ENCODE measurements at regions not wholly inside any gene's neighbourhood (a gene's known extent, or its start where the extent isn't known, plus 50 kb on each side); places are given as distances from the start of the nearest gene placed in this dataset.

DNA sequence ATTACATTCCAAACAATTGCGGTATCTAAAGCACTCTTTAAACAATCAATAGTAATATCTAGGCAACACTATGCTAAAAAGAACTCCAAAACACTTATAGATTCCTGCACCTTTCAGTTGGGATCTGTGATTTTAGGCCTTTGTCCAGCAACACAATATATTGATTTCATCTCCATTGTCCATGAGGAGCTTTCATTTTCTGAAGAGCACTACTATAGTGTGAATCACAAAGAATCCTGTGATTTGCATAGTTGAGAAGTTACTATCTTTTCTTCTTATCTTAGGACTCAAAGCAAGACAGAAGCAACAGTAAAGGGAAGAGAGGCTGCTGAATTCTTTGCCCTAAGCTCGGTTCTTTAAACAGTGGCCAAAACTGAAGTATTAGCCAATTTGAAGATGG, 846.8 kb downstream of the IPMK start:
- H3K36me3 ChIP-seq (ENCODE audit: control insufficient read depth in 2 of 2, extremely low read depth in 1 of 2, insufficient read depth in 2 of 2, low read length in 2 of 2) = no peaks in the 10 kb centered on the region
- H3K4me1 ChIP-seq (ENCODE audit: control insufficient read depth, extremely low read depth, insufficient read depth, low read length) = no peaks in the 10 kb centered on the region
- no peaks in the 10 kb centered on the region for H3K27me3 ChIP-seq (ENCODE audit: control insufficient read depth, extremely low read depth, insufficient read depth, low read length)
- FAIRE-seq (no peak), DNase-seq (ENCODE audit: low read depth, low spot score) (no peak)
- dilution Hi-C loops (cut with MboI; ENCODE audit: extremely low pct_ligation_motif_present, low sequenced_read_pairs) = no loop called here
- TF ChIP-seq, protein P1, sequence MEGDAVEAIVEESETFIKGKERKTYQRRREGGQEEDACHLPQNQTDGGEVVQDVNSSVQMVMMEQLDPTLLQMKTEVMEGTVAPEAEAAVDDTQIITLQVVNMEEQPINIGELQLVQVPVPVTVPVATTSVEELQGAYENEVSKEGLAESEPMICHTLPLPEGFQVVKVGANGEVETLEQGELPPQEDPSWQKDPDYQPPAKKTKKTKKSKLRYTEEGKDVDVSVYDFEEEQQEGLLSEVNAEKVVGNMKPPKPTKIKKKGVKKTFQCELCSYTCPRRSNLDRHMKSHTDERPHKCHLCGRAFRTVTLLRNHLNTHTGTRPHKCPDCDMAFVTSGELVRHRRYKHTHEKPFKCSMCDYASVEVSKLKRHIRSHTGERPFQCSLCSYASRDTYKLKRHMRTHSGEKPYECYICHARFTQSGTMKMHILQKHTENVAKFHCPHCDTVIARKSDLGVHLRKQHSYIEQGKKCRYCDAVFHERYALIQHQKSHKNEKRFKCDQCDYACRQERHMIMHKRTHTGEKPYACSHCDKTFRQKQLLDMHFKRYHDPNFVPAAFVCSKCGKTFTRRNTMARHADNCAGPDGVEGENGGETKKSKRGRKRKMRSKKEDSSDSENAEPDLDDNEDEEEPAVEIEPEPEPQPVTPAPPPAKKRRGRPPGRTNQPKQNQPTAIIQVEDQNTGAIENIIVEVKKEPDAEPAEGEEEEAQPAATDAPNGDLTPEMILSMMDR (optimal IDR thresholded peaks at IDR 0.05 in 1 of 3, IDR thresholded peaks at IDR 0.05 in 1 of 3, conservative IDR thresholded peaks at IDR 0.05 in 1 of 3; ENCODE audit: extremely low read depth in 1 of 3, insufficient read depth in 2 of 3, low read length in 3 of 3) = no peak
- no peak for TF ChIP-seq EZH2 (IDR thresholded peaks at IDR 0.05; ENCODE audit: low read length)
- H4K20me1 ChIP-seq (ENCODE audit: control insufficient read depth, extremely low read depth, insufficient read depth, low read length) = no peaks in the 10 kb centered on the region
- no peak overlapping the region for H3K27ac ChIP-seq (ENCODE audit: control insufficient read depth, insufficient read depth, low read length)
- H2AFZ ChIP-seq (ENCODE audit: control insufficient read depth, low read length) = no peak overlapping the region
- no peaks in the 10 kb centered on the region for H3K79me2 ChIP-seq (ENCODE audit: control insufficient read depth, insufficient read depth, low read length)
- no peaks in the 10 kb centered on the region for H3K9me3 ChIP-seq (ENCODE audit: control insufficient read depth, low read depth, low read length)
- no peak overlapping the region for H3K4me3 ChIP-seq (ENCODE audit: control insufficient read depth in 2 of 3, extremely low read depth in 1 of 3, insufficient read depth in 2 of 3, low read depth in 1 of 3, low read length in 3 of 3)
- no peaks in the 10 kb centered on the region for H3K9me1 ChIP-seq (ENCODE audit: control insufficient read depth, extremely low read depth, insufficient read depth, low read length)
- no peak overlapping the region for H3K4me2 ChIP-seq (ENCODE audit: control insufficient read depth, extremely low read depth, insufficient read depth, low read depth, low read length)
- no peak overlapping the region for H3K9ac ChIP-seq (ENCODE audit: control insufficient read depth, extremely low read depth, insufficient read depth, low read length)

DNA sequence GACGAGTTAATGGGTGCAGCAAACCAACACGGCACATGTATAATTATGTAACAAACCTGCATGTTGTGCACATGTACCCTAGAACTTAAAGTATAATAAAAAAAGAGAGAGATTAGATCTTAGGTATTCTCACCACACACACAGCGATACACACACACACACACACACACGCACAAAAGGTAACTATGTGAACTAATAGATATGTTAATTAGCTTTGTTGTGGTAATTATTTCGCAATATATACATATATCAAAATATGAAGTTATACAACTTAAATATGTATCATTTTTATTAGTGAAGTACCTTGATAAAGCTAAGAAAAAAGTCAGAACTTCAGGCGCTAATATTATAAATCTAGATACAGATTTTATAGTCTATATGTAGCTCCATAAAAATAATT, 849.2 kb downstream of the IPMK start:
- TF ChIP-seq EZH2 (IDR thresholded peaks at IDR 0.05; ENCODE audit: low read length) = no peak
- TF ChIP-seq, protein P1 (optimal IDR thresholded peaks at IDR 0.05 in 1 of 3, IDR thresholded peaks at IDR 0.05 in 1 of 3, conservative IDR thresholded peaks at IDR 0.05 in 1 of 3; ENCODE audit: extremely low read depth in 1 of 3, insufficient read depth in 2 of 3, low read length in 3 of 3) = no peak

More for the DNA sequence above, 849.2 kb downstream of the IPMK start:
- no peaks in the 10 kb centered on the region for H3K36me3 ChIP-seq (ENCODE audit: control insufficient read depth in 2 of 2, extremely low read depth in 1 of 2, insufficient read depth in 2 of 2, low read length in 2 of 2)
- FAIRE-seq (no peak), DNase-seq (ENCODE audit: low read depth, low spot score) (no peak)
- H2AFZ ChIP-seq (ENCODE audit: control insufficient read depth, low read length) = no peak overlapping the region
- H3K4me2 ChIP-seq (ENCODE audit: control insufficient read depth, extremely low read depth, insufficient read depth, low read depth, low read length) = no peak overlapping the region
- no peak overlapping the region for H3K27ac ChIP-seq (ENCODE audit: control insufficient read depth, insufficient read depth, low read length)
- H3K9me3 ChIP-seq (ENCODE audit: control insufficient read depth, low read depth, low read length) = no peaks in the 10 kb centered on the region
- H3K9ac ChIP-seq (ENCODE audit: control insufficient read depth, extremely low read depth, insufficient read depth, low read length) = no peak overlapping the region
- no peaks in the 10 kb centered on the region for H3K9me1 ChIP-seq (ENCODE audit: control insufficient read depth, extremely low read depth, insufficient read depth, low read length)
- no peaks in the 10 kb centered on the region for H3K79me2 ChIP-seq (ENCODE audit: control insufficient read depth, insufficient read depth, low read length)
- no peaks in the 10 kb centered on the region for H4K20me1 ChIP-seq (ENCODE audit: control insufficient read depth, extremely low read depth, insufficient read depth, low read length)
- no peaks in the 10 kb centered on the region for H3K27me3 ChIP-seq (ENCODE audit: control insufficient read depth, extremely low read depth, insufficient read depth, low read length)
- no peak overlapping the region for H3K4me3 ChIP-seq (ENCODE audit: control insufficient read depth in 2 of 3, extremely low read depth in 1 of 3, insufficient read depth in 2 of 3, low read depth in 1 of 3, low read length in 3 of 3)
- dilution Hi-C loops (cut with MboI; ENCODE audit: extremely low pct_ligation_motif_present, low sequenced_read_pairs) = no loop called here
- no peaks in the 10 kb centered on the region for H3K4me1 ChIP-seq (ENCODE audit: control insufficient read depth, extremely low read depth, insufficient read depth, low read length)

Measured in keratinocyte (primary cell).